H1 (cell line): ENCODE measurements at regions not wholly inside any gene's neighbourhood (a gene's known extent, or its start where the extent isn't known, plus 50 kb on each side); places are given as distances from the start of the nearest gene placed in this dataset.
A peak's percentile ranks its signal among the peaks of the same experiment; 100 is the strongest.

ENCODE experiments used
- CTCF ChIA-PET: fragments of 300-600 bp; sonication (Branson Sonifier 250); formaldehyde crosslinking; loops from one replicate; lab custom pipeline; 2021; ENCODE audit not compliant: partially characterized antibody; lab: Charles Lee
- POLR2A ChIA-PET: fragments of 300-600 bp; sonication (Branson Sonifier 250); formaldehyde crosslinking; loops from one replicate; lab custom pipeline; 2021; ENCODE audit warnings: inconsistent platforms; ENCODE audit not compliant: partially characterized antibody; lab: Charles Lee
- DNase-seq, 2 experiments: peaks; one replicate each; pipeline versions ENCODE4 v3.0.0 to v3.0.0-alpha.2; 2010 to 2022; ENCODE audit warnings: low spot score in 2 of 2, low read depth in 1 of 2, mixed read lengths in 1 of 2
- FAIRE-seq: peaks from 2 replicates; lab custom pipeline; 2011; peaks lifted over from hg19 to GRCh38; lab: Jason Lieb, UNC
- H2AFZ ChIP-seq: 2 replicates; pipeline ENCODE4 v1.8.1; 2012; ENCODE audit warnings: low read length, inconsistent platforms
- H2AK5ac ChIP-seq: 2 replicates; pipeline ENCODE4 v1.6.1; 2013; ENCODE audit warnings: low read depth, low read length
- H2BK120ac ChIP-seq: replicated peaks from 2 replicates; pipeline ENCODE3; 2013; ENCODE audit warnings: low read depth, low read length, inconsistent platforms
- H2BK12ac ChIP-seq: 2 replicates; pipeline ENCODE4 v1.6.1; 2013; ENCODE audit warnings: low read depth, low read length
- H2BK15ac ChIP-seq: 2 replicates; pipeline ENCODE4 v1.6.1; 2013; ENCODE audit warnings: low read length
- H2BK20ac ChIP-seq: 2 replicates; pipeline ENCODE4 v1.6.1; 2013; ENCODE audit warnings: low read length
- H2BK5ac ChIP-seq: 2 replicates; pipeline ENCODE4 v1.6.1; 2013; ENCODE audit warnings: low read depth, low read length
- H3K14ac ChIP-seq: 2 replicates; pipeline ENCODE4 v1.6.1; 2013; ENCODE audit warnings: inconsistent platforms; ENCODE audit not compliant: insufficient read length
- H3K18ac ChIP-seq: 2 replicates; pipeline ENCODE4 v1.6.1; 2013; ENCODE audit warnings: low read length; ENCODE audit errors: extremely low read depth
- H3K23ac ChIP-seq: 2 replicates; pipeline ENCODE4 v1.6.1; 2013; ENCODE audit warnings: inconsistent platforms; ENCODE audit not compliant: insufficient read length
- H3K23me2 ChIP-seq: 2 replicates; pipeline ENCODE4 v1.6.1; 2013; ENCODE audit warnings: low read depth, low read length
- H3K27ac ChIP-seq: 2 replicates; pipeline ENCODE4 v1.6.1; 2011; ENCODE audit warnings: low read depth, low read length, inconsistent platforms
- H3K27me3 ChIP-seq, 4 experiments: replicated peaks in 1 of 4; 1 replicate in 1 of 4; 2 replicates in 3 of 4; pipeline versions ENCODE4 v1.6.1 to v1.8.1; 2011 to 2013; ENCODE audit warnings: low read length in 3 of 4, mild to moderate bottlenecking in 3 of 4, inconsistent platforms in 2 of 4, mixed read lengths in 2 of 4, moderate library complexity in 1 of 4; ENCODE audit not compliant: control insufficient read depth in 3 of 4, insufficient read depth in 3 of 4; ENCODE audit errors: extremely low read depth in 1 of 4
- H3K36me3 ChIP-seq, 4 experiments: 2 replicates each; pipeline versions ENCODE4 v1.6.1 to v1.8.1; 2011 to 2013; ENCODE audit warnings: mild to moderate bottlenecking in 4 of 4, low read length in 3 of 4, moderate library complexity in 2 of 4, control low read depth in 1 of 4, inconsistent platforms in 1 of 4; ENCODE audit not compliant: insufficient read depth in 4 of 4, control insufficient read depth in 2 of 4
- H3K4ac ChIP-seq: replicated peaks from 2 replicates; pipeline ENCODE3; 2013; ENCODE audit warnings: low read length, low read depth, mixed read lengths, inconsistent platforms; ENCODE audit not compliant: insufficient read length
- H3K4me1 ChIP-seq, 4 experiments: replicated peaks in 1 of 4; 1 replicate in 1 of 4; 2 replicates in 3 of 4; pipeline versions ENCODE4 v1.6.1 to v1.8.1; 2011 to 2013; ENCODE audit warnings: low read length in 3 of 4, inconsistent platforms in 2 of 4, mixed read lengths in 1 of 4; ENCODE audit not compliant: insufficient read depth in 4 of 4, control insufficient read depth in 3 of 4
- H3K4me2 ChIP-seq, 2 experiments: 2 replicates each; pipeline versions ENCODE4 v1.6.1 to v1.8.1; 2011 to 2013; ENCODE audit warnings: low read depth in 2 of 2, low read length in 2 of 2, control low read depth in 1 of 2, inconsistent platforms in 1 of 2, mild to moderate bottlenecking in 1 of 2; ENCODE audit not compliant: insufficient read depth in 1 of 2
- H3K4me3 ChIP-seq, 4 experiments: fragments of 200-600, 300-600 bp in 1 of 4; sonication (generic), shearing (Covaris generic), sonication (Bioruptor Twin) in 1 of 4; 2 replicates each; pipeline versions ENCODE4 v1.5.1 to v1.8.1; 2011 to 2016; ENCODE audit warnings: low read length in 4 of 4, low read depth in 3 of 4, control low read depth in 2 of 4, inconsistent platforms in 2 of 4, mild to moderate bottlenecking in 2 of 4, mixed read lengths in 1 of 4, moderate library complexity in 1 of 4; ENCODE audit not compliant: insufficient read depth in 2 of 4; ENCODE audit errors: extremely low read depth in 1 of 4
- H3K56ac ChIP-seq: replicated peaks from 2 replicates; pipeline ENCODE3; 2013; ENCODE audit warnings: low read depth, mild to moderate bottlenecking, mixed read lengths, low read length, inconsistent platforms; ENCODE audit not compliant: insufficient read length
- H3K79me1 ChIP-seq: 2 replicates; pipeline ENCODE4 v1.6.1; 2013; ENCODE audit warnings: low read depth, low read length, control low read depth
- H3K79me2 ChIP-seq, 2 experiments: 2 replicates each; pipeline versions ENCODE4 v1.6.1 to v1.8.1; 2012 to 2013; ENCODE audit warnings: low read length in 2 of 2, mild to moderate bottlenecking in 2 of 2, inconsistent platforms in 1 of 2; ENCODE audit not compliant: insufficient read depth in 2 of 2, control insufficient read depth in 1 of 2
- H3K9ac ChIP-seq, 4 experiments: replicated peaks in 1 of 4; 1 replicate in 1 of 4; 2 replicates in 3 of 4; pipeline versions ENCODE4 v1.6.1 to v1.8.1; 2011 to 2013; ENCODE audit warnings: low read depth in 3 of 4, low read length in 3 of 4, control low read depth in 2 of 4, mild to moderate bottlenecking in 2 of 4, moderate library complexity in 2 of 4, inconsistent platforms in 1 of 4; ENCODE audit errors: extremely low read depth in 1 of 4
- H3K9me3 ChIP-seq, 2 experiments: 2 replicates each; pipeline versions ENCODE4 v1.6.1 to v1.8.1; 2012 to 2013; ENCODE audit warnings: mild to moderate bottlenecking in 2 of 2, moderate library complexity in 2 of 2, control low read depth in 1 of 2, inconsistent platforms in 1 of 2, low read depth in 1 of 2, low read length in 1 of 2, mixed read lengths in 1 of 2; ENCODE audit not compliant: insufficient read depth in 2 of 2
- H4K20me1 ChIP-seq, 2 experiments: replicated peaks in 1 of 2; 2 replicates each; pipeline versions ENCODE3 to v1.8.1; 2011 to 2013; ENCODE audit warnings: inconsistent platforms in 2 of 2, low read length in 2 of 2, mild to moderate bottlenecking in 1 of 2; ENCODE audit not compliant: insufficient read depth in 2 of 2, control insufficient read depth in 1 of 2
- H4K5ac ChIP-seq: 2 replicates; pipeline ENCODE4 v1.6.1; 2013; ENCODE audit warnings: low read length, low read depth, mixed read lengths, inconsistent platforms; ENCODE audit not compliant: insufficient read length
- H4K8ac ChIP-seq: 2 replicates; pipeline ENCODE4 v1.8.0; 2013; ENCODE audit warnings: mild to moderate bottlenecking, moderate library complexity, low read length, inconsistent platforms; ENCODE audit not compliant: insufficient read depth; ENCODE audit errors: extremely low read depth
- H4K91ac ChIP-seq: replicated peaks from 2 replicates; pipeline ENCODE3; 2013; ENCODE audit warnings: low read length, mixed read lengths, inconsistent platforms; ENCODE audit not compliant: insufficient read length
- BACH1 ChIP-seq: IDR thresholded peaks from 2 replicates; pipeline ENCODE4 v1.6.1; 2012; ENCODE audit warnings: low read length, improper control_type of control experiment
- BCL11A ChIP-seq, 2 experiments: IDR thresholded peaks; one replicate each; pipeline ENCODE4 v1.6.1; 2011; ENCODE audit warnings: low read depth in 2 of 2, low read length in 2 of 2, mild to moderate bottlenecking in 2 of 2
- FOSL1 ChIP-seq: IDR thresholded peaks from 2 replicates; pipeline ENCODE4 v1.6.1; 2011; ENCODE audit warnings: mild to moderate bottlenecking, low read depth, low read length, moderate library complexity; ENCODE audit not compliant: insufficient read depth
- HDAC2 ChIP-seq, 2 experiments: fragments of 300-600 bp in 1 of 2; sonication (generic) in 1 of 2; IDR thresholded peaks; 2 replicates each; pipeline ENCODE4 v1.6.1; 2011 to 2012; ENCODE audit warnings: low read depth in 2 of 2, low read length in 2 of 2, mild to moderate bottlenecking in 2 of 2, moderate library complexity in 2 of 2, borderline replicate concordance in 1 of 2, inconsistent platforms in 1 of 2
- KDM1A ChIP-seq: fragments of 200-600, 300-600 bp; sonication (generic); IDR thresholded peaks from 2 replicates; pipeline ENCODE4 v1.7.1; 2016; ENCODE audit warnings: mild to moderate bottlenecking, low read length, borderline replicate concordance
- KDM5A ChIP-seq: fragments of 200-600 bp; IDR thresholded peaks from 2 replicates; pipeline ENCODE4 v1.7.1; 2012; ENCODE audit warnings: mild to moderate bottlenecking, low read length, inconsistent platforms, mixed read lengths
- POLR2AphosphoS5 ChIP-seq: IDR thresholded peaks from 2 replicates; pipeline ENCODE4 v1.6.1; 2011; ENCODE audit warnings: low read depth, low read length
- RXRA ChIP-seq: IDR thresholded peaks from 2 replicates; pipeline ENCODE4 v1.6.1; 2011; ENCODE audit warnings: low read depth, mild to moderate bottlenecking, low read length, moderate library complexity; ENCODE audit not compliant: insufficient read depth
- SIX5 ChIP-seq: IDR thresholded peaks from 2 replicates; pipeline ENCODE4 v1.6.1; 2011; ENCODE audit warnings: mild to moderate bottlenecking, low read depth, low read length
- WGBS, 2 experiments: shearing (Covaris generic) in 1 of 2; methylation state at CpG; one replicate each; pipeline versions ENCODE4 v1.1.6 to v1.1.7; 2013 to 2015; ENCODE audit warnings: low lambda C conversion rate in 2 of 2, mixed read lengths in 2 of 2, inconsistent platforms in 1 of 2, low coverage in 1 of 2, missing lambda C conversion rate in 1 of 2; ENCODE audit not compliant: insufficient replicate concordance in 2 of 2, insufficient coverage in 1 of 2, insufficient read length in 1 of 2; ENCODE audit errors: extremely low coverage in 1 of 2, missing lambda C conversion rate in 1 of 2; 5-methylcytosine and 5-hydroxymethylcytosine counted together
- TF ChIP-seq, protein P1 (sequence below): IDR thresholded peaks from 2 replicates; pipeline ENCODE4 v1.6.1; 2012; ENCODE audit warnings: inconsistent platforms
- TF ChIP-seq, protein P2 (sequence below), 3 experiments: IDR thresholded peaks; 1 replicate in 2 of 3; 2 replicates in 1 of 3; pipeline versions ENCODE4 v1.5.1 to v1.6.1; 2011; ENCODE audit warnings: low read length in 3 of 3, mild to moderate bottlenecking in 3 of 3, inconsistent platforms in 2 of 3, low read depth in 1 of 3, moderate library complexity in 1 of 3; ENCODE audit not compliant: insufficient read depth in 1 of 3; ENCODE audit errors: control extremely low read depth in 1 of 3

GRCh38 chr2:8457092-8457481 lies 224.8 kb upstream of the ID2 start:
- Histone ChIP-seq H3K9ac (no peak overlapping the region), H4K5ac (no peak overlapping the region), H2BK12ac (no peak overlapping the region), H4K20me1 (no peaks in the 10 kb centered on the region), H3K27me3 (no peaks in the 10 kb centered on the region), H4K91ac (no peak overlapping the region), H3K4me2 (peak overlapping the region in 1 of 2 experiments; percentile 45; a peak in 1 of 4 replicates), H3K4me3 (0 out of 8 replicates have a peak overlapping the region, but pooled peaks of 1 of the 4 experiments have one; percentile 12), H3K14ac (no peak overlapping the region), H3K23me2 (no peaks in the 10 kb centered on the region), H4K8ac (no peak overlapping the region), H2AK5ac (no peak overlapping the region), H2BK20ac (no peak overlapping the region), H2BK15ac (no peak overlapping the region), H3K79me2 (no peaks in the 10 kb centered on the region), H3K23ac (no peak overlapping the region), H3K9me3 (no peaks in the 10 kb centered on the region), H2BK5ac (no peak overlapping the region), H3K4ac (no peak overlapping the region), H3K4me1 (no peaks in the 10 kb centered on the region), H3K18ac (no peak overlapping the region), H3K36me3 (no peaks in the 10 kb centered on the region), H3K79me1 (no peaks in the 10 kb centered on the region), H3K27ac (no peak overlapping the region), H3K56ac (no peak overlapping the region), H2AFZ (no peak overlapping the region), H2BK120ac (no peak overlapping the region)
- 92% methylated on average over 14 of the region's 41 CpGs; no CpG with 5 or more reads in 1 of the 2 experiments for WGBS, 2 experiments
- DNase-seq = no peak
- ChIA-PET POLR2A (no interaction called here), CTCF (no interaction called here)
- FAIRE-seq = no peak
- no peak for TF ChIP-seq SIX5
- TF ChIP-seq RXRA = no peak
- TF ChIP-seq KDM5A = no peak
- TF ChIP-seq HDAC2 (IDR thresholded peaks at IDR 0.05; ENCODE audit: borderline replicate concordance in 1 of 2, low read depth in 2 of 2, low read length in 2 of 2) = no peak
- TF ChIP-seq FOSL1 = no peak
- no peak for TF ChIP-seq BCL11A (IDR thresholded peaks at IDR 0.05; ENCODE audit: low read depth in 2 of 2, low read length in 2 of 2)
- TF ChIP-seq, protein P1, sequence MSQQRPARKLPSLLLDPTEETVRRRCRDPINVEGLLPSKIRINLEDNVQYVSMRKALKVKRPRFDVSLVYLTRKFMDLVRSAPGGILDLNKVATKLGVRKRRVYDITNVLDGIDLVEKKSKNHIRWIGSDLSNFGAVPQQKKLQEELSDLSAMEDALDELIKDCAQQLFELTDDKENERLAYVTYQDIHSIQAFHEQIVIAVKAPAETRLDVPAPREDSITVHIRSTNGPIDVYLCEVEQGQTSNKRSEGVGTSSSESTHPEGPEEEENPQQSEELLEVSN = no peak
- TF ChIP-seq, protein P2, sequence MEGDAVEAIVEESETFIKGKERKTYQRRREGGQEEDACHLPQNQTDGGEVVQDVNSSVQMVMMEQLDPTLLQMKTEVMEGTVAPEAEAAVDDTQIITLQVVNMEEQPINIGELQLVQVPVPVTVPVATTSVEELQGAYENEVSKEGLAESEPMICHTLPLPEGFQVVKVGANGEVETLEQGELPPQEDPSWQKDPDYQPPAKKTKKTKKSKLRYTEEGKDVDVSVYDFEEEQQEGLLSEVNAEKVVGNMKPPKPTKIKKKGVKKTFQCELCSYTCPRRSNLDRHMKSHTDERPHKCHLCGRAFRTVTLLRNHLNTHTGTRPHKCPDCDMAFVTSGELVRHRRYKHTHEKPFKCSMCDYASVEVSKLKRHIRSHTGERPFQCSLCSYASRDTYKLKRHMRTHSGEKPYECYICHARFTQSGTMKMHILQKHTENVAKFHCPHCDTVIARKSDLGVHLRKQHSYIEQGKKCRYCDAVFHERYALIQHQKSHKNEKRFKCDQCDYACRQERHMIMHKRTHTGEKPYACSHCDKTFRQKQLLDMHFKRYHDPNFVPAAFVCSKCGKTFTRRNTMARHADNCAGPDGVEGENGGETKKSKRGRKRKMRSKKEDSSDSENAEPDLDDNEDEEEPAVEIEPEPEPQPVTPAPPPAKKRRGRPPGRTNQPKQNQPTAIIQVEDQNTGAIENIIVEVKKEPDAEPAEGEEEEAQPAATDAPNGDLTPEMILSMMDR (IDR thresholded peaks at IDR 0.05; ENCODE audit: control extremely low read depth in 1 of 3, insufficient read depth in 1 of 3, low read depth in 1 of 3, low read length in 3 of 3) = no peak
- no peak for TF ChIP-seq POLR2AphosphoS5
- TF ChIP-seq BACH1 = no peak
- no peak for TF ChIP-seq KDM1A
